ENCODE measurements at regions not wholly inside any gene's neighbourhood (a gene's known extent, or its start where the extent isn't known, plus 50 kb on each side); places are given as distances from the start of the nearest gene placed in this dataset.
"Not testable (repeated sequence)": the region's sequence is repeated elsewhere in the genome, so short reads cannot be mapped to it uniquely, and the experiment has no call there.

GRCh38 chr4:75285837-75286236 is 228.4 kb downstream of the RCHY1 start:
- no peak for DNase-seq

GRCh38 chr4:75284831-75285230 is 229.4 kb downstream of the RCHY1 start:
- DNase-seq: no peak

- DNase-seq: not testable (repeated sequence)
Measured at GRCh38 chr4:75280461-75280860, 233.7 kb downstream of the RCHY1 start.

GRCh38 chr4:75259306-75259705 is 254.9 kb downstream of the RCHY1 start:
- no peak for DNase-seq

- DNase-seq: no peak
Measured at GRCh38 chr4:75255261-75255660, 258.9 kb downstream of the RCHY1 start.

GRCh38 chr4:75254745-75255144 is 259.5 kb downstream of the RCHY1 start:
- DNase-seq: no peak

- not testable (repeated sequence) for DNase-seq
Measured at GRCh38 chr4:75253094-75253493, 261.1 kb downstream of the RCHY1 start.

GRCh38 chr4:75251547-75251946 is 262.7 kb downstream of the RCHY1 start:
- DNase-seq: no peak

- no peak for DNase-seq
Measured at GRCh38 chr4:75249739-75250138, 264.5 kb downstream of the RCHY1 start.

GRCh38 chr4:75248770-75249407 is 265.3 kb downstream of the RCHY1 start:
- DNase-seq: peak; percentile 75

- no peak for DNase-seq
Measured at GRCh38 chr4:75244325-75244724, 269.9 kb downstream of the RCHY1 start.

GRCh38 chr4:75243570-75243969 is 270.6 kb downstream of the RCHY1 start:
- no peak for DNase-seq

- no peak for DNase-seq
Measured at GRCh38 chr4:75235359-75235951, 278.7 kb downstream of the RCHY1 start.

GRCh38 chr4:75232546-75232945 is 281.7 kb downstream of the RCHY1 start:
- DNase-seq: no peak

- DNase-seq: no peak
Measured at GRCh38 chr4:75229806-75230570, 284.2 kb downstream of the RCHY1 start.

GRCh38 chr4:75213480-75213879 is 280.6 kb downstream of the PARM1 start:
- DNase-seq: no peak

- DNase-seq: no peak
Measured at GRCh38 chr4:75211422-75211821, 278.5 kb downstream of the PARM1 start.

- DNase-seq: no peak
Measured at GRCh38 chr4:75207902-75208301, 275.0 kb downstream of the PARM1 start.

- no peak for DNase-seq
Measured at GRCh38 chr4:75195111-75195510, 262.2 kb downstream of the PARM1 start.

GRCh38 chr4:75194180-75194579 is 261.3 kb downstream of the PARM1 start:
- DNase-seq: no peak

- not testable (repeated sequence) for DNase-seq
Measured at GRCh38 chr4:75192182-75192581, 259.3 kb downstream of the PARM1 start.

- no peak for DNase-seq
Measured at GRCh38 chr4:75189711-75190335, 256.9 kb downstream of the PARM1 start.
